NCI-H510A treated with DMSO at 0.1 percent for 48 hours (cell line): ENCODE measurements at regions not wholly inside any gene's neighbourhood (a gene's known extent, or its start where the extent isn't known, plus 50 kb on each side); places are given as distances from the start of the nearest gene placed in this dataset.
"Not testable (repeated sequence)": the region's sequence is repeated elsewhere in the genome, so short reads cannot be mapped to it uniquely, and the experiment has no call there.

ENCODE experiments used
- DNase-seq: peaks from one replicate; lab custom pipeline; 2025; lab: John Stamatoyannopoulos, UW

DNA sequence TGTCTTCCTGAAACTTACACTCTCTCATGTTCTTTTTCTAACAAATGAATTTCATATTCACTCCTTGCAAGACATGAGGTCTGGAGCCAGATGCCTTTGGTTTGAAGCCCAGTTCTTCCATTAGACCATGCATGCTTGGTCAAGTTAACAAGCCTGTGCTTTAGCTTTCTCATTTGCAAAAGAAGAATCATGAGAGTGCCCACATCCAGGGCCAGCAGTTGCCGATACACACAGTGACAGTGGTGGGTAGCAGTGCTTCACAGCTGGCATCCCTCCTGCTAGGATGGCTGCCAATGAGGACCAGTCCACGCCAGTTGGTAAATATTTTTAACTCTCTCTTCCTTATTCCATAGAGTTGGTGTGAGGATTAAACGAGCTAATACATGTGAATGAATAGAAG lies 163.1 kb downstream of the PHLDA1 start:
- no peak for DNase-seq

DNA sequence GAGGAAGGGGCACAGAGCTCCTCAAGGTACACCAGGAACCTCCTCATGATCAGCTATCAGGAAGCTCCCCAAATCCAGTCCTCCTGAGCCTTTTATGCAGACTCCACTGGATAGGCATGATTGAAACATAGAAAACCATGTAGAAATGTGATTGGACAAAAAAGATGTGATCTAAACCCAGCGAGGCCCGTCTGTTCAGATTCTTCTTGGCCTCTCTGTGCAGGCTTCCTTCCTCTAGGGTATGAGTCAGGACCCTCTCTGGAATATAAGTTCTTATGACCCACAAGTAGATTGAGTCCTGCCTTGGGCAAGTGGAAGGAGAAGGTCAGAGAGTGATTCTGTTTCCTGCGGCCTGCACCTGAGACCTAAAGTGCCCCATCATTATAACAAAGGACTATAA lies 166.3 kb downstream of the PHLDA1 start:
- DNase-seq, result no peak

DNA sequence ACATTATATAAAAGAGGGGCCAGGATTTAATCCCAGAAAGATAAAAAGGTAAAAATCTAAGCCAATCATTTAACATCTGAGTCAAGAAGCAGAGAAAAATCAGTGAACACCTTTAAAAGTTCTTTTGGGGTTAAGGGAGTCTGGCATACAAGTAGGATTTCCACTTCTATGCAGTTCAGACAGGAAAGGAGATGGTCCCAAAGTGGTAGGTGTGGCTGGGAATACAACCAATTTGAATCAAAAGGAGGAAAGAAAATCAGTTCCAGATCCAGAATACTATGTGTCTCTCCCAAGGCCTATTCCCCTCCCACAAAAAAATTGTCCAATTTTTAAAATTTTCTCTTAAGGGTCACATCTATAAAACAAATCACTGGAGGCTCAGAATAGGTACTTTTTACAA lies 167.4 kb downstream of the PHLDA1 start:
- DNase-seq, result no peak

DNA sequence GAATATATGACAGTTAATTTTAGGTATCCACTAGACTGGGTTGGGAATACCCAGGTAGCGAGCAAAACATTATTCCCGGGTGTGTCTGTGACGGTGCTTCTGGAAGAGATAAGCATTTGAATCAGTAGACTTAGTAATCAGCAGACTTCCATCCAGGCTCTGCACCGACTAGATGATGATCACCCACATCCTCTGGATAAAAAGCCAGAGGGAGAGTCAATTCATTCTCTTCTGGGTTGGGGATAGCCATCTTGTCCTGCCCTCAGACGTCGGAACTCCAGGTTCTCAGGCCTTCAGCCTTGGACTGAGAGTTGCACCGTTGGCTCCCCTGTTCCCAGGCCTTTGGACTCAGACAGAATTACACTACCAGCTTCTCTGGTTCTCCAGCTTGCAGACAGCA lies 168.0 kb downstream of the PHLDA1 start:
- no peak for DNase-seq

DNA sequence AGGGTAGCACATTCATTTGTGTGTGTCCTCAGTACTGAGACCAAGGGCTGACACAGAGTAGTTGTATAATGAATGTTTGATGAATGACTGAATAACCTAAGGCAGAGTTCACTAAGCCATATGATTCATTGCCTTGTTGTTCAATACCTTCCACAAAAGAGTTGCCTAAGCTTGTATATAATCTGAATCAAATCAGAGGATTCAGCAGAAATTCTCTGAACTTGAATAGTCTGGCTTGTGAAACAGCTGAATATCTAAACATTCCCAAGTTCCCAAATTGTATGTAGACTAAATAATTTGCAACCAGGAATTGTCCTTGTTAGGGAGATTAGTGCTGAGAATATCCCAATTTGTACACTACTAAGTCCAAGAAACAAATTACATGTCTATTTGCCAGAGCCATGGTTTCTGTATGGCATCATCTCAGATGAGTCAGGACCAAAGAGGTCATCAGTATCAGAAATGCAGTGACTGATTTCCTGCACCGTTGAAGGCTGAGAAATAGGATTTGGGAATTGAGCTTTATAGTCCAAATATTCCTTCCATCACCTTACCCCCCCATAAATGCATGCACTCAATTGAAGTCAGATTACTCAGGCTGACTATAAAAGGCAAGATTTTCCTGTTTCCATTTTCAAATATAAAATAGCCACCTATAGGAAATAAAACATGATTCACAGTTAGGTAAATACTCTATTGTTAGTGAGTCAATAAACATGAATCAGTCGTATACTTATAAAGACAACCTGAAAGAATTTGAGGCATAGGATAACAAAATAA lies 168.7 kb downstream of the PHLDA1 start:
- no peak for DNase-seq

DNA sequence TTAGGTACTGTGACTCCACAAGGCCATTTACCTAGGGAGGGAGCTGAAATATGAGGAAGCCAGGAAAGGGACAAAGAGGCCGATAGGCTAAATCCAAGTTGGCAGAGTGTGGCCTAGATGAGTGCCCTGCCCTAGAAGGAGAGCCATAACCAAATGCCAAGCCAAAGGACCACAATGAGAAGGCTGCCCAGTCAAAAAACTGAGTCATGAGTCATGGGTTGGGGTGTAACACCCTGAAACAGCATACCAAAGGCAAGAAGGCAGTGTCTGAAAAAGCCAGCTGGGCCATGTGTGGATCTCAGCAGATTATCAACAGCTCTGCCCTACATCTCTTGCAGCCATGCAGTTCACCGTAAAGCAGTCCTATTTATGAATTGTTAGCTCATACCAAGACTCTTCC lies 171.7 kb downstream of the PHLDA1 start:
- DNase-seq, result no peak

DNA sequence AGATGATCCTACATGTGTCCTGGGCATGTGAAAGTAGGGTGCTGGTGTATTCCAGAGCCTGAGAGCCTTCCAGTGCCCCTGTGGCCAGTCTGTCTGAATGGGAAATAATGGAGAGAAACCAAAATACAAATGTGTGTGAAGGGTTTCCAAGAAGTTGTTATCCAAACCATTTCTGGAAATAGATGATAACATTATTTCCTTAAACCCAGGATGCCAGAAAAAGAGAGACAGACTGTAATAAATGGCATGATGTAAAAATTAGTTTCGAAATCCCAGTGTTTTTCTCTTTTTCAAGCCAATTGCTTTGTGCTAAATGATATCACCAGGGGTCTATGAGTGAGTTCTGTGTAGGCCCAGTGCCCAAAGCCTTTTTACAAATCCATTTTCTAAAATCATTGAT lies 175.3 kb downstream of the PHLDA1 start:
- no peak for DNase-seq

DNA sequence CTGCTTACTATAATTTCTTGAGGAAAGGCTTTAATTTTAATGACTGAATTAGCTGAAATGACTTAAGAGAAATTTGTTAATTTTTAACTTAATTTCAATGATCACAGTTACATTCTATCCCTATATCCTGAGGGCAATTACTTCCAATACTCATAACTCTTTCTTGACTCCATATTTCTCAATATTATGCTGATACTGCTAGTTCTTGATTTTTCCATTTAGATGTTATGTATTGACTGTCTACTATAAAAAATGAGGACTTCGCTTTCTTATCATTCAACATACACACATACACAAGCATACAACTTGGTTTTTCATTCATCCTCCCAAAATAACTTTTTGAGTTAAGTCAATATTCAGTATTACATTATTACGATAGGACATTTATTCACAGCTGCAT lies 176.2 kb downstream of the PHLDA1 start:
- no peak for DNase-seq

DNA sequence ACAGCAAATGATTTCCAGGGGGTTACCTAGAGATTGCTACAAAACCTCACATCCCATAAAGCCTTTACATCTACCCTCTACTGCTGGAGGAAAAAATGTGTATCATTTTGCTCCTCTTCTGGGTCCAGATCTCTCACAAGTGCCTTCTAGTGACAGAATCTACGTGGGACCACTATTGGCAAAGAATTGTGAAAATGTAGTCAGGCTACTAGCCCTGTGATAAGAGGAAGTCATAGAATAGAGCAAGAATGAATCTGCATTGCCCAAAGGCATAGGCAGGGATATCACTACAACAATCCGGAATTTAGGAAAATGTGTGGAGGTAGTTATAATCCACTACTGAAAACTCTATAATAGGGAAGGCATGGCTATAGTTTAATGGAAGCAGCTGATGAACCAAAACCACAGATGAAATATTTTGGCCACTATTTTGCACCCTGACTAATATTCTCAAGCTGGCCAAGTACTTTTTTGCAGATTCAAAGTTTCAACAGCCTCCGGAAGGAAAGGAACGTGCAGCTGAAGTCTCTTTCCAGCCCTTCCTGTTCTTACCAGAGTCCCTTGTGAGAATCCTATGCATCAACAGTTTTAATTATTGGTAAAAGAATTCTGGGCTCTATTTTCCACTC lies 176.8 kb downstream of the PHLDA1 start:
- no peak for DNase-seq

DNA sequence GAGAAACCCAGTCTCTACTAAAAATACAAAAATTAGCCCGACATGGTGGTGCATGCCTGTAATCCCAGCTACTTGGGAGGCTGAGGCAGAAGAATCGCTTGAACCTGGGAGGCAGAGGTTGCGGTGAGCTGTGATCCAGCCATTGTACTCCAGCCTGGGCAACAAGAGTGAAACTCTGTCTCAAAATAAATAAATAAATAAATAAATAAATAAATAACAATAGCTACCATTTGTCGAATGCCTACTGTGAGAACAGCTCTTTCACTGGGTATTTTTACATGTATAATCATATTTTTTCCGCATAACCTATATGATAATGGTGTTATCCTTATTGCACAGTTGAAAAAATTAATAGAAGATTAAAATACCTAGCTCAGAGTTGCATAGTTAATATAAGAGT lies 177.4 kb downstream of the PHLDA1 start:
- DNase-seq, result not testable (repeated sequence)

DNA sequence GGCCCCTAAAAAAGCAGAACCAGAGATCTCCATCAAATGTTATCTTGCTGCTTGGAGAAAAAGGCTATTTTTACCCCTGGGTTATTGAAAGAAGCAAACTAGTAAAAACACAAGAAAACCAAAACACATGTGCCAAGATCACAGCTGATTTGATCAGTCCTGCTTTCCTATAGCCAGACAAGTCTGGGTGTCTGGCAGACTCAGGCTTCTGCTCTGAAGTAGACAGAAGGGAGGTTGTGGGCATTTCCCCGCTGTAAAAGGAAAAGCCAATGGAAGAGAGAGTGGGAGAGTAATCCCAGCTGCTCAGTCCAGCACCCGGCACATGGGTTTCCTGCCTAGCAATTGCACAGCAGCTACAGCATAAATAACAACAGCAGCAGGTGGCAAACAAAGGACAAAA lies 177.9 kb downstream of the PHLDA1 start:
- no peak for DNase-seq

DNA sequence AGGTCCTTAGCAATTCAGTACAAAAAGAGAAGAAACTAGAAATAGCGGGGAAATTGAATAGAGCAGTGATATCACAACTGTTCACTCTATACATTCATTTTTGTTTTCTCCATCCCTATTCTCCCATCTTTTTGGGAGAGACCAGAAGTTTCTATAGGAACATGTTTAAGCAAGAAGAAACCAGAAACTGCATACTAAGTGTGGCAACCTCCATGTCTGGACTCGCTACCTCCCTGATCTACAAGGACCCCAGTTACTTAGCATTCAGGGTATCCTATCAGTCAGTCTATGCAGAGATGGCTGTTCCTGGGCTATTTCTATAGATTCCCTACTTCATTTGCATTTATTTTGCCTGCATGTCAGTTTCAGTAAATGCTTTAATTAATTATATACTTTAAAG lies 178.6 kb downstream of the PHLDA1 start:
- no peak for DNase-seq

DNA sequence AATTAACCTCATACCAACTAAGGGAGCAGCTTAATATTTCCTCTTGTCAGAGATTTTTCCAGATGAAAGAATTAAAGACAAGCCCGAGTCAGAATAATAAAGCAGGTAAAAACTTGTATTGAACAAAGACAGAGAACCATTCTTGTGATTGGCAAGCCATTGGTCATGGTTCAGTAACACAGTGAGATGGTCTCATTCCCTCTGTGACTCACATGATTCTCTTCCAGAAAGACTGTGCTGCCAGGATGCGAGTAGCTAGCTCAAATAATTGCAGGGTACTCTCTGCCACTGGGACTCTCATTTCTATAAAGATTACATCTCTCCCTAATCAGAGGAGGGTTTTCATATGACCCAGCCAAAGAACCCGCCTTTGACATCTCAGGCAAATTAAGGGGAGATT lies 179.4 kb downstream of the PHLDA1 start:
- peak; percentile 53 for DNase-seq

DNA sequence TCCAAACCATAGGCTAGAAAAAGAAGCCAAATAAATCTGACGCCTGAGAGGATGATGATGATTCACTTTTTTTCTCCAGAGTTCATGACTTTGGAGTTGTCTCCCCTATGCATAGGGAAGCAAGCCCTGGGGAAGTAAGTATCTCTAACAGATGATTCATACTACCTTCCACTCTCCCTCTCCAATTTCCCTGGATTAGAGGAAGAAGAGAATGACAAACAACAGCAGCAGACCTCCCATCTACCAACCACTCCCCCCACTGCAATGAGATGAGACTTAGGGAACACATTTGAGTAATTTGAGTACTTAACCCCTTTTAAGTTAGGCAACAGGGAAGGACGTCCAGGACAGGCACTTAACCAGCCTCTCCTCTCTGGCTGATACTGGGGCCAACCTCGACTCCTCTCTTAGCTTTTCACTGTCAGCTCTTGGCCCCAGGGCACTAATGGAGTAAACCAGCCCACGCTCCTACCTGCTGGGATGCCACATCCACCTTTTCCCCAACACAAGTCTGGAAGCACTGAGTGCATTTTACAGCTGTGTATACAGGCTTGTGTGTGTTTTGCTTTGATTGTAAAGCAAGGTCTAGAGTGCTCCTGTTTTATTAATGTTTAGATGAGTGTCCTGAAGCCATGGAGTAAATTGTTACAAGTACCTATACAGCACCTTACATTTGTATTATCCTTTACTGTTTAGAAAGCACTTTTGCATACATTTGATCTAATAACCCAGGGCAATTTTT lies 180.7 kb downstream of the PHLDA1 start:
- peak; percentile 45 for DNase-seq

DNA sequence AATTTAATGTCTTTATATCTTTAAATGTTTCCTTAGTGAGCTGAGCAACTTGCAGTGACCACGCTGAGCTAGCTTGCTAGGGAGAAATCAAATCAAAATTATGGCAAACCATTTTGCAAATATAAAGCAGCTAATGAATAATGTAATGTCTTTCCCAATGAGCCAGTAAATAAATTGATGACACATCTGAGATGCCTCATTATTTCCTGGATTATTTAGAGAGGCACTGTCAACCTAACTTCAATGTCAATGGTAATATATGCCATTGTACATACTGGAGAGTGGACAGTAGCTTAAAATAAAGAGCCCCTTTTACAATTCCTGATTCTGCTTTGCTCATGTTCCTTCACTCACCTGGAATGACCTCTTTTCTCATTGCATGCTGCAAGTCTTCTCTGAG lies 182.6 kb downstream of the PHLDA1 start:
- DNase-seq, result no peak

DNA sequence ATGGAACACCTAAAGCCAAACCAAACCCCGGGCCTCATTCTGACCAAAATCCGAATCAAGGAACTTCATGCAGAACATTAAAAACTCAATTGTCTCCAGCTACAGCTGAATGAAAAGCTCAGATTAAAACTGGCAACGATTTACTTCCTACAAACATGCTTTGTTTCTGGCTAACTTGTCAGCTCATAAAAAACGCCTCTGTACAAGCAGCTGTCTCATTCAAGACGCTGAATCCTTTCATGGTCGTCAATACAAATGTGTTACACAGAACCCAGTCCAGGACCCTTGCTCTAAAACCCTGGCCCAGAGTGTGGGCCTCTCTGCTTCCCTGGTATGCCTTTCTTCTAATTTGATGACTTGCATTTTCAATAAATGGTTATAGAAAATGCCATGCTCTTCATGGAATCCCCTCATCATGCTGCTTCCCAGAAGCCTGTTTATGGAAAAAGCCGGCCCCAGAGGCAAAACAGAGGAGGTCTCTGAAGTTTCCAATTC lies 183.1 kb downstream of the PHLDA1 start:
- DNase-seq, result no peak

DNA sequence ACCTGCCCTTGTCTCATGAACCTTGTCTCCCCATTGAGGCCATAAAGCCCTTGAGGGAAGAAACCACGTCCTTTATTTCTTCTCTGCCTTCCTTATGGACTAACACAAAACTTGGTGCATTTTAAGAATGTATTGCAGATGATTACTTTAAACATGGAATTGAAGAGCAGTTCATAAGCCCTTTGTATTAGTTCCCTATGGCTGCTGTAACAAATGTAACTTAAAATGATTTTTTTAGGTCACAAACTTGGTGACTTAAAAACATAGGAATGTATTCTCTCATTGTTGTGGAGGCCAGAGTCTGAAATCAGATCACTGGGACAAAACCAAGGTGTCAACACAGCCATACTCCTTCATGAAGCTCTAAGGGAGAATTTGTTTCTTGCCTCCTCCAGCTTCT lies 185.5 kb downstream of the PHLDA1 start:
- no peak for DNase-seq

DNA sequence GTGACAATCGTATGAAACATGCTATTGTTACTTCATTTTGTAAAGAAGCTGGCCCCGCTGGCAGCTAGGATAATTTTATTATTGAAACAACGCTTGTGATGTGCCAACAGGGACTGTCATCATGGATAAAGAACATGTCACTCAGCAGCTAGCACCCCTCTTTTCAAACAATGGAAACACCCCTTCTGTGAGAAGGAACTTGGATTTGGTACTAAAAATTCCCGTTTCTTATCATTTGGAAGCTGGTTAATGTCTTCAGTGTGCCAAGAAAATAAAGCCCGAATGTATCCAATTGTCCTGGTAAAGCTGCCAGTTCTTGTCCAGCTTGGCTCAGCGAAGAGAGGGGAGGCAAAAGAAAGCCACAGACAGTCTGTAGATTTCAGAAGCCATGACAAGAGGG lies 186.6 kb downstream of the PHLDA1 start:
- no peak for DNase-seq

DNA sequence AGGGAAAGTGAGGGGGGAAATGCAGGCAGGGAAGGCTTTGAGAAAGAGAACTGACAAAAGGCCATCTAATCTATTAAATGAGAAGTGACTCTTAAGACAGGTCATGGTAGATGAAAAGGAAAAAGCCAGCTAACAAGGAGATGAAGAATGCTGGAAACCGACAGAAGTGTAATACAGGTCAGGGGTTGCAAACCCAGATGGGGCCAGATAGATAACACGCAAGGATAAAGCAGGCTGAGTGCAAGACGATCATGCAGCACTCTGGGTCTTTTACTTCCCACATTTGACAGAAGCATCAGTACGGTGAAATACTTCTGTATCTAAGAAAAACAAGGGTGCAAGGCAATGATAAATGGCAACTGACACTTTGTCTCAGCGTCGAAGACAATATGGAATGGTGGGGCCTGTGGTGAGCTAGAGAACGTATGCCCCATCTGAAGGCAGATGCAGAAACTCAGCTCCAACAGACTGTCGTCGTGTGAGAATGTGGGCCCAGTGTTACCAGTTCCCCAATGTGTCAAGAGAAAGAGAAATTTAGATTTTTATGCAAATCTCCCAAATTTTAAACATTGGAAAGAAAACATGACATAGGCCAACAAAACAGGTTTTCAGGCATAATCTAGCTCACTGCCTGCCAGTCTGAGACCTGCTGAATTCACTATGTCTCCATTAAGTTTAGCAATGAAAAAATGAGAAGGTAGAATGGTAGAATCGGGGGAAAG lies 187.4 kb downstream of the PHLDA1 start:
- DNase-seq, result no peak

DNA sequence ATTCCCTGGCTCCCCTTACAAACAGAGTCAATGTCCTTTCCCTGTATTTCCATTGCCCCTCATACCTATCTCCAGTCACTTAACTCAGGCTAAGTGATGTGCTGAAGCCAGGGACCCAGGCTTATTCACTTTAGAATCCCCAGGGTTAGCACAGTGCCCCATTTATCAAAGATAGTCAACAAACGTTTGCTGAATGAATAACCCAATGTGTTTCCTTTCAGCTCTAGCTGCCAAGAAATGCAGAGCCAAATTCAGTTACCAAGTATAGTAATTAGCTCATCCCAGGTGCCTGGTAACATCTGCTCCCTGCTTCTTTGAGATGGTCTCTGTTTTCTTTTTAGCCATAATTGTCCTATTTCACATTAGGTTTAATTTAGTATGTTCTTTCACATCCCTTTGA lies 189.5 kb downstream of the PHLDA1 start:
- no peak for DNase-seq

DNA sequence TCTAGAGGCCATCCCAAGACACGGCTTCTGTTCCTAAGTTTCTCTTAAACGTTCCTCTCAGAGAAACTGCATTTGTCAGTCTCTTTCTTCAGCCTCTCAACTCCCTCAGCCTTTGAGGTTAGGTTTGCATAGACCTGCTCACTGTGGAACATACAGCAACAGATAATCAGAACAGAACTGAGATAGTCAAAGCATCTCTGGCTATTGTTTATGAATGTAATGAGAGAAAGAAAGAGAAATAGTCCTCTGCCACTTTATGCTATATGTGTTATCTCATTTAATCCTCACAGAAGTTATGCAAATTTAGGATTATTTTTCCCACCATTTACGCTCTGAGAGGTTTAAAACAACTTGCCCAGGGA lies 190.6 kb downstream of the PHLDA1 start:
- DNase-seq, result no peak

DNA sequence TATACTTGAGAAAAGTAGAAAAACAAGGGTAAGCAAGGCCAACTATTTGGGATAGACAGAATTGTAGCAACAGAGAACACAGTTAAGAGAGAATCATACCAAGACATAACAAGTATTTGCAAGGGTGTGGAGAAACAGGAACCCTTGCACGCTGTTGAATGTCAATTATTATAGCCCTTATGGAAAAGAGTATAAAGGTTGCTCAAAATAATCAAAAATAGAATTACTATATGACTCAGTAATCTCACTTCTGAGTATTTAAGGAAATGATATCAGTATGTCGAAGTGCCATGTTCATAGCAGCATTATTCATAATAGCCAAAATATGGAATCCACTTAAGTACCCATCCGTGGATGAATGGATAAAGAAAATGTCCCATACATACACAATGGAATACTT lies 193.3 kb downstream of the PHLDA1 start:
- DNase-seq, result no peak

DNA sequence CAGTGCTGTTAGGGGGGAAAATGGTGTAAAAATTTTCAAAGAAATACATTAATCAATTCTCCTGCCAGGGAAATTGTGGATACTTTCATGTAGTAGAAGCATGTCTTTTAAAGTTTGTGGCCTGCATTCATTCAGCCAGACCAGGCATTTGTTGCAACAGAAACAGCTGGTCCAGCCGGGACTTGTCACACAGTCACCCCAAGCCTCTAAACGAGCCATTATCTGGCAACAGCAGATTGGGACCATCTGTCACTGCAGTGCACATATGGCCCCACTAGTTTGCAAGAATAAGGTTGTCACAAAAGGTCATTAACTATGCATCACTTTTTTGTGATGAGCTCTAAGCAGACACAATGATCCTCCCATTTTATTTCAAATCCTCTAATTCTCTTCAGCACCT lies 193.9 kb downstream of the PHLDA1 start:
- DNase-seq, result no peak
